Thoracic aorta (tissue), 2 donors: ENCODE measurements at regions not wholly inside any gene's neighbourhood (a gene's known extent, or its start where the extent isn't known, plus 50 kb on each side); places are given as distances from the start of the nearest gene placed in this dataset.

ENCODE experiments used
- ATAC-seq: fragments of 150-250 bp; one replicate; pipeline ENCODE4 v1.8.0; 2017; ENCODE audit warnings: low read depth; ENCODE audit not compliant: insufficient number of reproducible peaks, low FRiP score
- DNase-seq: peaks from one replicate; pipeline ENCODE4 v3.0.0-alpha.2; 2020; ENCODE audit warnings: low spot score
- H3K27ac ChIP-seq, 2 donors: fragments of 200-600 bp; sonication (generic); 1 replicate in 1 of 2; 2 replicates in 1 of 2; pipeline ENCODE4 v1.5.1; 2016; ENCODE audit warnings: mild to moderate bottlenecking in 2 of 2, moderate library complexity in 2 of 2
- H3K27me3 ChIP-seq: fragments of 200-600 bp; sonication (generic); replicated peaks from 2 replicates; pipeline ENCODE4 v1.6.0; 2016; ENCODE audit warnings: mild to moderate bottlenecking; ENCODE audit not compliant: insufficient read depth
- H3K36me3 ChIP-seq: fragments of 200-600 bp; sonication (generic); one replicate; pipeline ENCODE4 v1.5.1; 2016
- H3K4me1 ChIP-seq, 2 donors: fragments of 200-600 bp; sonication (generic); 1 replicate in 1 of 2; 2 replicates in 1 of 2; pipeline versions ENCODE4 v1.5.1 to v1.6.0; 2016; ENCODE audit warnings: low read depth in 2 of 2, mild to moderate bottlenecking in 1 of 2; ENCODE audit not compliant: control insufficient read depth in 1 of 2
- H3K4me3 ChIP-seq: fragments of 200-600 bp; sonication (generic); 2 replicates; pipeline ENCODE4 v1.5.1; 2016; ENCODE audit warnings: mild to moderate bottlenecking
- H3K9me3 ChIP-seq: fragments of 200-600 bp; sonication (generic); 2 replicates; pipeline ENCODE4 v1.5.1; 2016
- CTCF ChIP-seq: fragments of 200-600 bp; sonication (generic); IDR thresholded peaks from one replicate; pipeline ENCODE4 v1.5.1; 2019; ENCODE audit warnings: antibody characterized with exemption

GRCh38 chr2:67625690-67626475, 228.8 kb downstream of the ETAA1 start:
- H3K9me3 ChIP-seq, result no peaks in the 10 kb centered on the region
- no peak overlapping the region for H3K27ac ChIP-seq
- no peaks in the 10 kb centered on the region for H3K36me3 ChIP-seq
- no peak for DNase-seq
- no peak for ATAC-seq
- no peaks in the 10 kb centered on the region for H3K27me3 ChIP-seq
- H3K4me3 ChIP-seq, result no peak overlapping the region
- TF ChIP-seq CTCF, result no peak
- H3K4me1 ChIP-seq, result no peaks in the 10 kb centered on the region

- Histone ChIP-seq H3K27ac (no peak overlapping the region), H3K27me3 (no peaks in the 10 kb centered on the region), H3K36me3 (no peaks in the 10 kb centered on the region), H3K4me3 (no peak overlapping the region), H3K9me3 (no peaks in the 10 kb centered on the region), H3K4me1 (no peaks in the 10 kb centered on the region)
- TF ChIP-seq CTCF, result no peak
- ATAC-seq (no peak), DNase-seq (no peak)
Observed at GRCh38 chr2:67626656-67627055, 229.5 kb downstream of the ETAA1 start.

- no peaks in the 10 kb centered on the region for H3K27me3 ChIP-seq
- no peak for TF ChIP-seq CTCF
- H3K36me3 ChIP-seq, result no peaks in the 10 kb centered on the region
- no peak overlapping the region for H3K4me3 ChIP-seq
- DNase-seq (no peak), ATAC-seq (no peak)
- H3K4me1 ChIP-seq, result no peaks in the 10 kb centered on the region
- no peak overlapping the region for H3K27ac ChIP-seq
- no peaks in the 10 kb centered on the region for H3K9me3 ChIP-seq
Observed at GRCh38 chr2:67627456-67628207, 230.5 kb downstream of the ETAA1 start.

GRCh38 chr2:67628892-67629291, 231.8 kb downstream of the ETAA1 start:
- no peak for TF ChIP-seq CTCF
- Histone ChIP-seq H3K4me3 (no peak overlapping the region), H3K27me3 (no peaks in the 10 kb centered on the region), H3K4me1 (no peaks in the 10 kb centered on the region), H3K9me3 (no peaks in the 10 kb centered on the region), H3K27ac (no peak overlapping the region), H3K36me3 (no peaks in the 10 kb centered on the region)
- ATAC-seq, result no peak
- DNase-seq, result no peak

- ATAC-seq (no peak), DNase-seq (no peak)
- Histone ChIP-seq H3K4me3 (no peak overlapping the region), H3K4me1 (no peaks in the 10 kb centered on the region), H3K9me3 (no peaks in the 10 kb centered on the region), H3K36me3 (no peaks in the 10 kb centered on the region), H3K27ac (no peak overlapping the region), H3K27me3 (no peaks in the 10 kb centered on the region)
- no peak for TF ChIP-seq CTCF
Observed at GRCh38 chr2:67631483-67631882, 234.3 kb downstream of the ETAA1 start.
